Heart left ventricle (tissue), 16 donors: ENCODE measurements at regions not wholly inside any gene's neighbourhood (a gene's known extent, or its start where the extent isn't known, plus 50 kb on each side); places are given as distances from the start of the nearest gene placed in this dataset.

ENCODE experiments used
- ATAC-seq, 4 donors: fragments of 200-7000 bp; cut with Tn5 transposase; one replicate each; pipeline ENCODE4 v1.9.1; 2020 to 2022; ENCODE audit warnings: moderate library complexity in 4 of 4, mild to moderate bottlenecking in 3 of 4, moderate number of reproducible peaks in 1 of 4
- DNase-seq, 5 donors: peaks; one replicate each; pipeline ENCODE4 v3.0.0-alpha.2; 2020
- H3K27ac ChIP-seq, 12 donors: fragments of 200-600 bp; sonication (generic) in 4 of 12; one replicate each; pipeline versions ENCODE4 v1.5.0 to v1.8.0; 2016 to 2022; ENCODE audit warnings: mild to moderate bottlenecking in 2 of 12
- H3K27me3 ChIP-seq, 9 donors: fragments of 200-600 bp; sonication (generic) in 2 of 9; one replicate each; pipeline versions ENCODE4 v1.5.1 to v1.8.0; 2016 to 2022; ENCODE audit warnings: mild to moderate bottlenecking in 3 of 9
- H3K36me3 ChIP-seq, 9 donors: fragments of 200-600 bp; sonication (generic) in 2 of 9; one replicate each; pipeline versions ENCODE4 v1.5.0 to v1.8.0; 2018 to 2022; ENCODE audit warnings: mild to moderate bottlenecking in 2 of 9
- H3K4me1 ChIP-seq, 12 donors: fragments of 200-600 bp; sonication (generic) in 4 of 12; one replicate each; pipeline versions ENCODE4 v1.5.0 to v1.8.0; 2016 to 2022; ENCODE audit warnings: mild to moderate bottlenecking in 3 of 12
- H3K4me3 ChIP-seq, 12 donors: fragments of 200-600 bp; sonication (generic) in 4 of 12; one replicate each; pipeline versions ENCODE4 v1.5.0 to v1.8.0; 2017 to 2022; ENCODE audit warnings: mild to moderate bottlenecking in 9 of 12, moderate library complexity in 4 of 12
- H3K9me3 ChIP-seq, 12 donors: fragments of 200-600 bp; sonication (generic) in 4 of 12; one replicate each; pipeline versions ENCODE4 v1.5.0 to v1.8.0; 2016 to 2022; ENCODE audit warnings: mild to moderate bottlenecking in 1 of 12
- CTCF ChIP-seq, 12 donors: fragments of 200-600 bp; sonication (generic) in 4 of 12; IDR thresholded peaks; one replicate each; pipeline versions ENCODE4 v1.5.0 to v1.8.0; 2018 to 2022; ENCODE audit warnings: antibody characterized with exemption in 12 of 12, mild to moderate bottlenecking in 5 of 12
- POLR2A ChIP-seq, 2 donors: fragments of 450-650 bp; IDR thresholded peaks; one replicate each; pipeline ENCODE4 v1.6.1; 2017; ENCODE audit warnings: antibody characterized with exemption in 2 of 2, mild to moderate bottlenecking in 2 of 2, moderate library complexity in 2 of 2
- WGBS, 4 donors: extraction: QIAGEN DNeasy Blood & Tissue Kit in 2 of 4; methylation state at CpG; one replicate each; pipeline versions ENCODE4 v1.1.5 to v1.1.7; 2013 to 2018; 5-methylcytosine and 5-hydroxymethylcytosine counted together
- intact Hi-C, 10 donors: fragments of 100-400 bp; cut with DNase I; formaldehyde crosslinking; loops; one replicate each; pipeline versions ENCODE4 v1.11.1 to v1.14.2; 2022
- donor health status: ischemic (EF 13 %, LVEDD 7.1; RV severe dilation, severe dysfunction).
- donor health status: healthy with polysubstance abuse.
- donor health status: DM: no; HTN: yes; CAD: no.
- donor health status: DM: no; HTN: no; CAD: no.
- donor health status: ischemic (EF 25% LVEDD 6.9; RV normal size, moderate dysfunction).
- donor health status: ischemic (EF 25% LVEDD 5.7; RV mildly dilated, moderate dysfunction).
- donor health status: healthy.
- donor health status: DM: yes; HTN: yes; CAD: no.
- donor health status: ischemic (EF 35%, LVEDD 5.7; RV mildly dilated, moderate dysfunction).
- donor health status: nonischemic (EF 11% LVEDD 7.7; RV severe dilation, severe dysfunction).
- donor health status: DM: yes; HTN: yes; CAD: no.
- donor health status: PGD.
- donor health status: ischemic (EF 29% LVEDD 5.4; RV normal size, mild dysfunction).
- donor health status: nonischemic (EF 23%, LVEDD 6.1; RV moderate dilation, normal function).

DNA sequence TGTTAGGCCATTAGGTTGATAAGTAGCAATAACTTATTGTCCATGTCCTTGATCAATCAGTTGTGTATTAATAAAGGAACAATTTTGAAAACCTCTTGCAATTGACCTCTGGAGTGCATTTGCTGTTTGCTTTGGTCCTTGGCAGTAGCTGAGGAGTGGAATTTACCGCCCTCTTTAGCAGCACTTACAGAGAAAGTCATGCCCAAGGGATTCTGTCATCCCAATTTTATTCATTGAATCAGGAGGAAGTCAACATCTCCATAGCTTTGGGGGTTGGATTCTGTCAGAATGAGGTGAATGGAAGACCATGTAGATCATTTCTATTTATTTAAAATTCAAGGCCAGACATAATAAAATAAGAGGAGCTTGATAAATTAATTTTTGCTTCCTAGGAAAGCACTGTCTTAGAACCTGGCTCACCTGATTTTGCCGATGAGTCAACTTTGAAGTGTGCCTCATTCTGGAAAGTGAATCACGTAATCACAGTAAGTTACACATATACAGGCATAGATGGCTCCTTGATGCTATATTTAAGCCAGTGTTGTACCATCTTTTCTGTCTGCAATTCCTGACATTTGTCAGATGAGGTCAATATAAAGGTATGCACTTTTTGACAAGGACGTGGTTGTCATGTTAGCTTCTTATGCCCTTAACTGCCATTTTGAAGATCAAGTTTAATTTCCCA lies 128.7 kb upstream of the MLIP start:
- TF ChIP-seq CTCF (IDR thresholded peaks at IDR 0.05) (no peak), POLR2A (IDR thresholded peaks at IDR 0.05) (no peak)
- ATAC-seq = no peak
- Histone ChIP-seq H3K27me3 (no peaks in the 10 kb centered on the region), H3K4me1 (peaks cover 0 to 25% (median 13%) of the 10 kb centered on the region in 12 donors), H3K4me3 (no peak overlapping the region), H3K27ac (no peak overlapping the region), H3K36me3 (no peaks in the 10 kb centered on the region), H3K9me3 (no peaks in the 10 kb centered on the region)
- intact Hi-C loops = loop anchor here in 9 of 10 donors (5.0 to 10.0 kb wide), 10 partner anchors 152 to 1262 kb away; no protein-coding TSS in a partner anchor
- no peak for DNase-seq
- WGBS, 4 donors = 69 to 79% (median 73%) methylated on average over 4 of the region's 4 CpGs

DNA sequence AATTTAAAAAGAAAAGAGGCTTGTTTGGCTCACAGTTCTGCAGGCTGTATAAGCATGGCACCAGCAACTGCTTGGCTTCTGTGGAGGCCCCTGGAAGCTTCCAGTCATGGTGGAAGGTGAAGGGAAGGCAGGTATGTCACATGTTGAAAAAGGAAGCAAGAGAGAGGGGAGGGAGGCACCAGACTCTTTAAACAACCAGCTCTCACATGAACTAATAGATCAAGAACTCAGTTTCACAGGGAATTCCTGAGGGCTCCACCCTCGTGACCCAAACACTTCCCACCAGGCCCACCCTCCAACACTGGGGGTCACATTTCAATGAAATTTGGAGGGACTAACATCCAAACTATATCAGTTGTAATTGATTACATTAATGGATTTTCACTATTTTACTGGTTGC lies 127.9 kb upstream of the MLIP start:
- intact Hi-C loops = loop anchor here in 9 of 10 donors (5.0 to 10.0 kb wide), 10 partner anchors 152 to 1262 kb away; no protein-coding TSS in a partner anchor
- Histone ChIP-seq H3K27me3 (no peaks in the 10 kb centered on the region), H3K27ac (no peak overlapping the region), H3K4me3 (no peak overlapping the region), H3K4me1 (peaks cover 0 to 26% (median 15%) of the 10 kb centered on the region in 12 donors), H3K9me3 (no peaks in the 10 kb centered on the region), H3K36me3 (no peaks in the 10 kb centered on the region)
- ATAC-seq = no peak
- TF ChIP-seq POLR2A (IDR thresholded peaks at IDR 0.05) = no peak
- no peak for TF ChIP-seq CTCF (IDR thresholded peaks at IDR 0.05)
- WGBS, 4 donors = 4 to 67% (median 24%) methylated on average over 1 of the region's 1 CpG
- DNase-seq = no peak

DNA sequence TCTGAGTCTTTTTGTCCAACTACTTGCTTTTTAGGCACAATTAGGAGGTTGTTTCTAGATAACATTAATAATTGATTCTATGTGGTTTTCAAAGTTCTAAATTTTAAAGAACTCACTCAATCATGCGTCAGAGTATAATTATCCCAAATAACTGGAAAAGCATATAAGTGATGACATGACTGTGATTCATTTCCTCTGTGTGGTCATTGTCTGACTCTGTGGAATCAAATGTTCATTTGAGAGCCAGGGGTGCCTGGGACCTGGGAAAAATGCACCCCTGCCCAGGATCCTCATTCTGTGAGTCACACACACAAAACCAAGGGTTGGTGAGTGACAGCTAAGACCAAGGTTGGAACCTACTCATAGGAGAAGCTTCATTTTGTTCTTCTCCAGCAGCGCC lies 127.1 kb upstream of the MLIP start:
- Histone ChIP-seq H3K27ac (no peak overlapping the region), H3K4me3 (no peak overlapping the region), H3K36me3 (no peaks in the 10 kb centered on the region), H3K4me1 (peaks cover 0 to 28% (median 15%) of the 10 kb centered on the region in 12 donors), H3K9me3 (no peaks in the 10 kb centered on the region), H3K27me3 (no peaks in the 10 kb centered on the region)
- TF ChIP-seq CTCF (IDR thresholded peaks at IDR 0.05) (no peak), POLR2A (IDR thresholded peaks at IDR 0.05) (no peak)
- ATAC-seq (peak in 2 of 4 donors; percentile 32 to 62), DNase-seq (peak in 1 of 5 donors; percentile 36)
- WGBS, 4 donors = 58 to 75% (median 66%) methylated on average over 2 of the region's 2 CpGs
- intact Hi-C loops = loop anchor here in 9 of 10 donors (5.0 to 10.0 kb wide), 10 partner anchors 151 to 1261 kb away; no protein-coding TSS in a partner anchor

DNA sequence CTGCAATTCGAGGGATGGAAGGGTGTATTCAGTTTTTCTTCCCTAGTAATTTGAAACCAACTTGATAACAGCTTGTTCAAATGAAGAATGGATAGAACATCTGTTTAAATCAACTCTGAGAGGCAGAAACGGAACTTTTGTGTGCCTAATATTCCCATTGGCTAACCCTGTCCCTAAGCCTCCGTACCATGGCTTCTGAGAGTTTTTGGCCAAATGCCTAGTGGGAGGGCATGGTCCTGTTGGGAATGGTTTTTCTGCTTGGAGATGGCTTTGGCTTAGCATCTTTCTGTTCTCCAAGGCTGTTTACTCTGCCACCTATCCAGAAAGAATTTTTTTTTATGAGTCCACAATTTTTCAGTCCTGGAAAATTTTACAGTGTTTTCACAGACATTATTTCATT lies 126.7 kb upstream of the MLIP start:
- WGBS, 4 donors = 37 to 56% (median 46%) methylated on average over 3 of the region's 3 CpGs
- DNase-seq = no peak
- no peak for ATAC-seq
- Histone ChIP-seq H3K36me3 (no peaks in the 10 kb centered on the region), H3K27ac (no peak overlapping the region), H3K4me1 (peaks cover 0 to 32% (median 17%) of the 10 kb centered on the region in 12 donors), H3K4me3 (no peak overlapping the region), H3K9me3 (no peaks in the 10 kb centered on the region), H3K27me3 (no peaks in the 10 kb centered on the region)
- intact Hi-C loops = loop anchor here in 9 of 10 donors (5.0 to 10.0 kb wide), 10 partner anchors 150 to 1260 kb away; no protein-coding TSS in a partner anchor
- TF ChIP-seq CTCF (IDR thresholded peaks at IDR 0.05) = no peak
- TF ChIP-seq POLR2A (IDR thresholded peaks at IDR 0.05) = no peak
